NT2/D1 (cell line): ENCODE measurements at regions not wholly inside any gene's neighbourhood (a gene's known extent, or its start where the extent isn't known, plus 50 kb on each side); places are given as distances from the start of the nearest gene placed in this dataset.
"Not testable (repeated sequence)": the region's sequence is repeated elsewhere in the genome, so short reads cannot be mapped to it uniquely, and the experiment has no call there.

Experiments used
- DNase-seq: peaks from one replicate; pipeline ENCODE4 v3.0.0-alpha.2; 2011; ENCODE audit warnings: low read depth, low spot score
- H3K27me3 ChIP-seq: 2 replicates; pipeline ENCODE4 v1.6.0; 2011; ENCODE audit warnings: mild to moderate bottlenecking; ENCODE audit not compliant: insufficient read length, insufficient read depth
- H3K36me3 ChIP-seq: 2 replicates; pipeline ENCODE4 v1.6.1; 2011; ENCODE audit warnings: mild to moderate bottlenecking, low read length, mixed read lengths; ENCODE audit not compliant: insufficient read depth, insufficient read length
- H3K4me1 ChIP-seq: 2 replicates; pipeline ENCODE4 v1.5.1; 2011; ENCODE audit not compliant: insufficient read depth, insufficient read length
- H3K4me3 ChIP-seq: 2 replicates; pipeline ENCODE4 v1.5.1; 2011; ENCODE audit warnings: low read depth; ENCODE audit not compliant: insufficient read length
- H3K9ac ChIP-seq: 2 replicates; pipeline ENCODE4 v1.6.0; 2011; ENCODE audit warnings: low read depth; ENCODE audit not compliant: insufficient read length
- H3K9me3 ChIP-seq: 2 replicates; pipeline ENCODE4 v1.5.1; 2011; ENCODE audit warnings: mild to moderate bottlenecking, low read length; ENCODE audit not compliant: insufficient read depth
- SUZ12 ChIP-seq: IDR thresholded peaks from 2 replicates; pipeline ENCODE4 v1.6.1; 2011; ENCODE audit not compliant: insufficient read length, insufficient read depth; ENCODE audit errors: extremely low read depth
- YY1 ChIP-seq: IDR thresholded peaks from 2 replicates; pipeline ENCODE4 v1.6.1; 2011; ENCODE audit not compliant: insufficient read length, insufficient read depth
- ZNF274 ChIP-seq: IDR thresholded peaks from 2 replicates; pipeline ENCODE4 v1.6.1; 2011; ENCODE audit warnings: mild to moderate bottlenecking, low read depth, low read length

- Histone ChIP-seq H3K36me3 (no peaks in the 10 kb centered on the region), H3K27me3 (no peaks in the 10 kb centered on the region), H3K9ac (no peak overlapping the region), H3K9me3 (no peaks in the 10 kb centered on the region), H3K4me3 (no peak overlapping the region), H3K4me1 (no peaks in the 10 kb centered on the region)
- no peak for DNase-seq
- TF ChIP-seq YY1, result no peak
- no peak for TF ChIP-seq SUZ12
- TF ChIP-seq ZNF274, result no peak
Measured at GRCh38 chr13:23021906-23022305, 158.9 kb upstream of the SGCG start.

GRCh38 chr13:23022704-23023103 lies 158.1 kb upstream of the SGCG start:
- Histone ChIP-seq H3K9ac (no peak overlapping the region), H3K9me3 (no peaks in the 10 kb centered on the region), H3K4me3 (no peak overlapping the region), H3K36me3 (no peaks in the 10 kb centered on the region), H3K27me3 (no peaks in the 10 kb centered on the region), H3K4me1 (no peaks in the 10 kb centered on the region)
- TF ChIP-seq SUZ12 (no peak), ZNF274 (no peak), YY1 (no peak)
- no peak for DNase-seq

GRCh38 chr13:23025864-23026608 lies 154.7 kb upstream of the SGCG start:
- no peak for DNase-seq
- H3K4me3 ChIP-seq, result no peak overlapping the region
- no peaks in the 10 kb centered on the region for H3K9me3 ChIP-seq
- no peaks in the 10 kb centered on the region for H3K36me3 ChIP-seq
- H3K27me3 ChIP-seq, result no peaks in the 10 kb centered on the region
- H3K9ac ChIP-seq, result no peak overlapping the region
- no peak for TF ChIP-seq SUZ12
- no peak for TF ChIP-seq ZNF274
- TF ChIP-seq YY1, result no peak
- no peaks in the 10 kb centered on the region for H3K4me1 ChIP-seq

- TF ChIP-seq ZNF274, result no peak
- TF ChIP-seq SUZ12, result no peak
- TF ChIP-seq YY1, result no peak
- H3K4me3 ChIP-seq, result no peak overlapping the region
- no peaks in the 10 kb centered on the region for H3K36me3 ChIP-seq
- no peaks in the 10 kb centered on the region for H3K27me3 ChIP-seq
- peaks cover 4% of the 10 kb centered on the region; the same call in 1 of the 2 replicates for H3K9me3 ChIP-seq
- no peak for DNase-seq
- no peak overlapping the region for H3K9ac ChIP-seq
- no peaks in the 10 kb centered on the region for H3K4me1 ChIP-seq
Measured at GRCh38 chr13:23039266-23039935, 141.4 kb upstream of the SGCG start.

GRCh38 chr13:23042181-23042580 lies 138.6 kb upstream of the SGCG start:
- no peak overlapping the region for H3K9ac ChIP-seq
- TF ChIP-seq ZNF274 (no peak), SUZ12 (no peak), YY1 (no peak)
- H3K4me1 ChIP-seq, result no peaks in the 10 kb centered on the region
- no peaks in the 10 kb centered on the region for H3K27me3 ChIP-seq
- H3K9me3 ChIP-seq, result peaks cover 4% of the 10 kb centered on the region; the same call in 1 of the 2 replicates
- H3K4me3 ChIP-seq, result no peak overlapping the region
- DNase-seq, result no peak
- no peaks in the 10 kb centered on the region for H3K36me3 ChIP-seq

GRCh38 chr13:23044906-23045305 lies 135.9 kb upstream of the SGCG start:
- no peak for DNase-seq
- H3K9ac ChIP-seq, result no peak overlapping the region
- no peaks in the 10 kb centered on the region for H3K9me3 ChIP-seq
- no peaks in the 10 kb centered on the region for H3K4me1 ChIP-seq
- no peaks in the 10 kb centered on the region for H3K36me3 ChIP-seq
- TF ChIP-seq ZNF274 (no peak), SUZ12 (no peak)
- H3K27me3 ChIP-seq, result no peaks in the 10 kb centered on the region
- H3K4me3 ChIP-seq, result no peak overlapping the region

- Histone ChIP-seq H3K4me3 (no peak overlapping the region), H3K4me1 (no peaks in the 10 kb centered on the region), H3K36me3 (no peaks in the 10 kb centered on the region), H3K27me3 (no peaks in the 10 kb centered on the region), H3K9ac (no peak overlapping the region), H3K9me3 (no peaks in the 10 kb centered on the region)
- no peak for TF ChIP-seq ZNF274
- no peak for TF ChIP-seq YY1
- no peak for TF ChIP-seq SUZ12
- DNase-seq, result no peak
Measured at GRCh38 chr13:23050126-23050525, 130.7 kb upstream of the SGCG start.

GRCh38 chr13:23053711-23054110 lies 127.1 kb upstream of the SGCG start:
- H3K9ac ChIP-seq, H3K9me3 ChIP-seq, H3K4me1 ChIP-seq, H3K4me3 ChIP-seq, H3K36me3 ChIP-seq, H3K27me3 ChIP-seq: not testable (repeated sequence)
- peak; percentile 27 for DNase-seq
